ENCODE measurements at regions not wholly inside any gene's neighbourhood (a gene's known extent, or its start where the extent isn't known, plus 50 kb on each side); places are given as distances from the start of the nearest gene placed in this dataset.
"Not testable (repeated sequence)": the region's sequence is repeated elsewhere in the genome, so short reads cannot be mapped to it uniquely, and the experiment has no call there.

GRCh38 chr16:65388592-65388991 is 266.7 kb upstream of the CDH11 start:
- peaks cover 3 to 31% (median 18%) of the 10 kb centered on the region in 7 donors for H3K9me3 Mint-ChIP-seq
- no peak overlapping the region for H3K4me3 Mint-ChIP-seq
- H3K27ac Mint-ChIP-seq: no peak overlapping the region
- H3K27me3 Mint-ChIP-seq: no peaks in the 10 kb centered on the region
- no peaks in the 10 kb centered on the region for H3K4me1 Mint-ChIP-seq
- peaks cover 0 to 6% of the 10 kb centered on the region in 2 donors for H3K36me3 Mint-ChIP-seq
- no peak for ATAC-seq (ENCODE audit: low read depth in 2 of 2)
- DNase-seq: no peak

GRCh38 chr16:65386672-65387071 is 264.8 kb upstream of the CDH11 start:
- H3K9me3 Mint-ChIP-seq: peaks cover 6 to 40% (median 18%) of the 10 kb centered on the region in 7 donors
- no peaks in the 10 kb centered on the region for H3K27me3 Mint-ChIP-seq
- H3K27ac Mint-ChIP-seq: no peak overlapping the region
- no peak overlapping the region for H3K4me3 Mint-ChIP-seq
- no peak for ATAC-seq (ENCODE audit: low read depth in 2 of 2)
- no peaks in the 10 kb centered on the region for H3K4me1 Mint-ChIP-seq
- DNase-seq: no peak
- H3K36me3 Mint-ChIP-seq: peaks cover 0 to 6% of the 10 kb centered on the region in 2 donors

GRCh38 chr16:65384441-65384840 is 262.6 kb upstream of the CDH11 start:
- no peak for ATAC-seq (ENCODE audit: low read depth in 2 of 2)
- Mint-ChIP-seq H3K4me3 (no peak overlapping the region), H3K36me3 (peaks cover 0 to 6% of the 10 kb centered on the region in 2 donors), H3K9me3 (peaks cover 7 to 40% (median 14%) of the 10 kb centered on the region in 7 donors), H3K27ac (no peak overlapping the region), H3K27me3 (no peaks in the 10 kb centered on the region), H3K4me1 (no peaks in the 10 kb centered on the region)
- DNase-seq: no peak

DNA sequence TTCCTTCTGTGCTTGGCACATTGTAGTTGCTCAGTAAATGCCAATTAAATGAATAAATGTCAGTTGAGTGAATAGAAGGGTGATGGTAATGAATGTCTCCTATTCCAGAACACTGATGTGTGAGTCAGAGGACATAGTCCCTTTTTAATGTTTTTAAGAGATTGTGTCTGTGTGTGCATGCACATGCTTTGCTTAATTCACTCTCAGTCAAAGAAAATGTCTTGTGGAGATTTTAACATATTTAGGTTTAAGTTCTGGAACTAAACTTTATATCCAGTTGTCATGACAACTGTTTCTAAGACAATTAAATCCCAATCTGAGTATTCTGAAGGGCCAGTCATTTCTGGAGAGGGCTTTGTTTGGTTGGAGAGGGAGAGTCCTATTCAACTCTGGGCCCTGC is 255.3 kb upstream of the CDH11 start:
- ATAC-seq (ENCODE audit: low read depth in 2 of 2) (no peak), DNase-seq (no peak)
- Mint-ChIP-seq H3K27ac (no peak overlapping the region), H3K9me3 (peaks cover 0 to 14% (median 2%) of the 10 kb centered on the region in 7 donors), H3K4me3 (no peak overlapping the region), H3K4me1 (no peaks in the 10 kb centered on the region), H3K36me3 (no peaks in the 10 kb centered on the region), H3K27me3 (no peaks in the 10 kb centered on the region)

- DNase-seq (no peak), ATAC-seq (ENCODE audit: low read depth in 2 of 2) (no peak)
- Mint-ChIP-seq H3K9me3 (peaks cover 0 to 10% (median 1%) of the 10 kb centered on the region in 7 donors), H3K36me3 (no peaks in the 10 kb centered on the region), H3K4me3 (no peak overlapping the region), H3K27ac (no peak overlapping the region), H3K27me3 (no peaks in the 10 kb centered on the region), H3K4me1 (no peaks in the 10 kb centered on the region)
These were observed 254.7 kb upstream of the CDH11 start for GRCh38 chr16:65376601-65377000.

GRCh38 chr16:65375651-65376050 is 253.8 kb upstream of the CDH11 start:
- no peaks in the 10 kb centered on the region for H3K36me3 Mint-ChIP-seq
- ATAC-seq (ENCODE audit: low read depth in 2 of 2) (no peak), DNase-seq (no peak)
- no peak overlapping the region for H3K4me3 Mint-ChIP-seq
- no peak overlapping the region for H3K27ac Mint-ChIP-seq
- peaks cover 0 to 6% (median 0%) of the 10 kb centered on the region in 7 donors for H3K9me3 Mint-ChIP-seq
- no peaks in the 10 kb centered on the region for H3K27me3 Mint-ChIP-seq
- no peaks in the 10 kb centered on the region for H3K4me1 Mint-ChIP-seq

GRCh38 chr16:65373097-65373496 is 251.2 kb upstream of the CDH11 start:
- H3K27ac Mint-ChIP-seq: no peak overlapping the region
- ATAC-seq (ENCODE audit: low read depth in 2 of 2) (no peak), DNase-seq (no peak)
- H3K36me3 Mint-ChIP-seq: no peaks in the 10 kb centered on the region
- no peaks in the 10 kb centered on the region for H3K4me1 Mint-ChIP-seq
- H3K4me3 Mint-ChIP-seq: no peak overlapping the region
- peaks cover 0 to 11% (median 5%) of the 10 kb centered on the region in 7 donors for H3K9me3 Mint-ChIP-seq
- H3K27me3 Mint-ChIP-seq: no peaks in the 10 kb centered on the region

GRCh38 chr16:65372171-65372570 is 250.3 kb upstream of the CDH11 start:
- H3K27me3 Mint-ChIP-seq: no peaks in the 10 kb centered on the region
- no peak for DNase-seq
- no peak overlapping the region for H3K27ac Mint-ChIP-seq
- H3K9me3 Mint-ChIP-seq: peaks cover 0 to 11% (median 5%) of the 10 kb centered on the region in 7 donors
- H3K4me3 Mint-ChIP-seq: no peak overlapping the region
- H3K36me3 Mint-ChIP-seq: no peaks in the 10 kb centered on the region
- no peaks in the 10 kb centered on the region for H3K4me1 Mint-ChIP-seq
- ATAC-seq (ENCODE audit: low read depth in 2 of 2): no peak

- peaks cover 0 to 14% (median 5%) of the 10 kb centered on the region in 7 donors for H3K9me3 Mint-ChIP-seq
- DNase-seq: no peak
These were observed 244.2 kb upstream of the CDH11 start for GRCh38 chr16:65365732-65366715.

GRCh38 chr16:65356721-65357120 is 234.9 kb upstream of the CDH11 start:
- not testable (repeated sequence) for H3K4me1 Mint-ChIP-seq; ATAC-seq (ENCODE audit: low read depth in 2 of 2); H3K27me3 Mint-ChIP-seq; DNase-seq; H3K27ac Mint-ChIP-seq; H3K36me3 Mint-ChIP-seq; H3K4me3 Mint-ChIP-seq
- H3K9me3 Mint-ChIP-seq: peaks cover 1 to 13% (median 3%) of the 10 kb centered on the region in 7 donors

More at GRCh38 chr16:65365732-65366715, 244.2 kb upstream of the CDH11 start:
- Mint-ChIP-seq H3K27ac (no peak overlapping the region), H3K36me3 (no peaks in the 10 kb centered on the region), H3K4me3 (no peak overlapping the region), H3K4me1 (no peaks in the 10 kb centered on the region), H3K27me3 (no peaks in the 10 kb centered on the region)
- no peak for ATAC-seq (ENCODE audit: low read depth in 2 of 2)

DNA sequence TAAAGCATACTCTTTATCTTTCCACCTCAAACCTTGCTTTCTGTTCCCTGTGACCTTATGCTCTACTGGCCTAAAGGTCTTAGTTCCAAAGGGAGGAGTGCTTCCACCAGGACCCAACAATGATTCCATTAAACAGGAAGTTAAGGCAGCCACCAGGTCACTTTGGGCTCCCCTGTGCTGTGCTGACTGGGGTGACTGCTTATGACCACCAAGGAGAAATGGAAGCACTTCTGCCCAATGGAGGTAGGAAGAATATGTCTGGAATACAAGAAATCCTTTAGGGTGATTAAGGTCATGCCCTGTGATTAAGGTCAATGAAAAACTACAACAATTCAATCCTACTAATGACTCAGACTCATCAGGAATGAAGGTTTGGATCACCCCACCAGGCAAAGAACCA is 233.8 kb upstream of the CDH11 start:
- Mint-ChIP-seq H3K27ac (no peak overlapping the region), H3K4me3 (no peak overlapping the region), H3K9me3 (peaks cover 1 to 15% (median 3%) of the 10 kb centered on the region in 7 donors), H3K36me3 (no peaks in the 10 kb centered on the region), H3K4me1 (no peaks in the 10 kb centered on the region), H3K27me3 (no peaks in the 10 kb centered on the region)
- no peak for ATAC-seq (ENCODE audit: low read depth in 2 of 2)
- DNase-seq: no peak

DNA sequence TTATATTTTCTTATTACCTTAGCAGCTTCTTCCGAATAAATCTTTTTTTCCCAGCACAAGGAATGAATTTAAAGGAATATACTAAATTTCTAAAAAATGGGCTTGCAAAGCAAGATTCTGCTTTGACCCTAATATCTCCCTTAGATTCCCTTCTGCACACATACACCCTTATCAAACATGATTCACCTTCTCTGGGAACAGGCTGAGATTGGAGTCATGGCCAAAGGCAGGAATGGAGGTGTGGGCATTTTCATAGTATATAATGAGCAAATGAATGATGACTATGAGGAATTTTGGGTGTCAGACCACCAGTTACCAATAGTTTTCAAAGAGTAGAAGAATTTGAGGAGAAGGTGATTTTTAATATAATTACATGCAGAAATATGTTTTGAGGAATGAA is 231.3 kb upstream of the CDH11 start:
- no peak for DNase-seq
- peaks cover 1 to 21% (median 3%) of the 10 kb centered on the region in 7 donors for H3K9me3 Mint-ChIP-seq
- H3K27ac Mint-ChIP-seq: no peak overlapping the region
- H3K27me3 Mint-ChIP-seq: no peaks in the 10 kb centered on the region
- no peak overlapping the region for H3K4me3 Mint-ChIP-seq
- H3K36me3 Mint-ChIP-seq: no peaks in the 10 kb centered on the region
- no peak for ATAC-seq (ENCODE audit: low read depth in 2 of 2)
- no peaks in the 10 kb centered on the region for H3K4me1 Mint-ChIP-seq

DNA sequence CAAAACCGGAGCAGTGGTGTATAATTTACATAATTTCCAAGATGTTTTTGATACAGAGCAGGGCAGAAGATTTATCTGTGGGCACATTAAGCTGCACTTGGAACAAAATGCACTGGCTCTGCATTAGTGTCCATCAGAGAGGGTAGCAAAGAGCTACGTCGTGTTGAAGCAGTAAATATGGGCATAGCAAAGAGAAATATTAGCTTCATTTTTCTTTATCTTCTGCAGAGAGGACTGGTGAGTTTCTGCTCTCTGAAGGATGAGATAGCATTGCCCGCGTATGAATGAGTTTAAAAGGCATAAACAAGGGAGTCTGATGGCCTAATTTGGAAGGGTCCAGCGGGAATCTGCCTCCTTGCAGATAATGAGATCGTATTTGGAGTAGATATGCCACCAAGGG is 227.8 kb upstream of the CDH11 start:
- peaks cover 0 to 22% (median 0%) of the 10 kb centered on the region in 7 donors for H3K9me3 Mint-ChIP-seq

DNA sequence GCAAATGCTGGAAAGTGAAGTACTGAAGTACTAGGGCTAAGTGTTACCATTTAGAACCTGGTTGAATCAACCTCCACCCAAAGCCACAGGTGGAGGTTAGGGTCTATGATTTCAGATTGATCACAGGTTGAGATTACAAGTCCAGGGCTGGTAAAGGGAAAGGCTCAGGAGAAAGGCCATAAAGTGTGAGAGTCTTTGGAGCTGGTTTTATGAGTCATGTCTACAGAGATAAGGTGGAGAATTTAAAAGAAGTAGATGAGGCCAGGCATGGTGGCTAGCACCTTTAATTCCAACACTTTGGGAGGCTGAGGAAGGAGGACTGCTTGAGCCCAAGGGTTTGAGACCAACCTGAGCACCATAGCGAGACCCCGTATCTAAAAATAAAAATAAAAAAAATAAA is 221.7 kb upstream of the CDH11 start:
- Mint-ChIP-seq H3K9me3 (peaks cover 0 to 20% (median 4%) of the 10 kb centered on the region in 7 donors), H3K27ac (no peak overlapping the region)

More for the DNA sequence above, 227.8 kb upstream of the CDH11 start:
- Mint-ChIP-seq H3K4me1 (no peaks in the 10 kb centered on the region), H3K4me3 (no peak overlapping the region), H3K27ac (no peak overlapping the region), H3K36me3 (no peaks in the 10 kb centered on the region), H3K27me3 (no peaks in the 10 kb centered on the region)
- ATAC-seq (ENCODE audit: low read depth in 2 of 2) (no peak), DNase-seq (no peak)

More for the DNA sequence above, 221.7 kb upstream of the CDH11 start:
- Mint-ChIP-seq H3K27me3 (no peaks in the 10 kb centered on the region), H3K36me3 (no peaks in the 10 kb centered on the region), H3K4me1 (no peaks in the 10 kb centered on the region), H3K4me3 (no peak overlapping the region)
- DNase-seq (no peak), ATAC-seq (ENCODE audit: low read depth in 2 of 2) (no peak)

All from naive B cell (primary cell).